GM12878 (cell line): ENCODE measurements at regions not wholly inside any gene's neighbourhood (a gene's known extent, or its start where the extent isn't known, plus 50 kb on each side); places are given as distances from the start of the nearest gene placed in this dataset.

ENCODE experiments used
- BCL11A ChIP-seq: IDR thresholded peaks from 2 replicates; pipeline ENCODE4 v1.6.1; 2011; ENCODE audit warnings: low read depth, low read length
- CEBPB ChIP-seq, 2 experiments: fragments of 150-350 bp in 1 of 2; IDR thresholded peaks; 2 replicates each; pipeline ENCODE4 v1.6.1; 2012 to 2014; ENCODE audit warnings: low read depth in 2 of 2, low read length in 2 of 2, borderline replicate concordance in 1 of 2, inconsistent platforms in 1 of 2
- CHD1 ChIP-seq: IDR thresholded peaks from 2 replicates; pipeline ENCODE4 v1.6.1; 2012; ENCODE audit warnings: low read depth, low read length, improper control_type of control experiment
- DPF2 ChIP-seq: fragments of 450-650 bp; IDR thresholded peaks from 2 replicates; pipeline ENCODE4 v1.6.1; 2017; ENCODE audit warnings: mild to moderate bottlenecking
- FOXM1 ChIP-seq: IDR thresholded peaks from 2 replicates; pipeline ENCODE4 v1.6.1; 2012; ENCODE audit warnings: low read depth, mild to moderate bottlenecking, inconsistent platforms, low read length, moderate library complexity
- HDAC6 ChIP-seq: fragments of 200-600 bp; sonication (generic); IDR thresholded peaks from one replicate; pipeline ENCODE4 v1.8.0; 2017; ENCODE audit warnings: antibody characterized with exemption; ENCODE audit not compliant: unreplicated experiment
- IKZF2 ChIP-seq, 2 experiments: fragments of 450-650 bp; IDR thresholded peaks; 2 replicates each; pipeline ENCODE4 v1.6.1; 2017; ENCODE audit warnings: mild to moderate bottlenecking in 2 of 2, moderate library complexity in 2 of 2
- IRF4 ChIP-seq: IDR thresholded peaks from 2 replicates; pipeline ENCODE4 v1.6.1; 2011; ENCODE audit warnings: low read depth, low read length
- JUND ChIP-seq: IDR thresholded peaks from 2 replicates; pipeline ENCODE4 v1.6.1; 2012; ENCODE audit warnings: low read depth, mild to moderate bottlenecking, low read length, improper control_type of control experiment, moderate library complexity
- MTA3 ChIP-seq: IDR thresholded peaks from 2 replicates; pipeline ENCODE4 v1.6.1; 2012; ENCODE audit warnings: low read length, inconsistent platforms, borderline replicate concordance
- MXI1 ChIP-seq: fragments of 150-350 bp; IDR thresholded peaks from 2 replicates; pipeline ENCODE4 v1.6.1; 2011; ENCODE audit warnings: low read depth, mild to moderate bottlenecking, inconsistent platforms, low read length, improper control_type of control experiment
- NFIC ChIP-seq: IDR thresholded peaks from 2 replicates; pipeline ENCODE4 v1.6.1; 2012; ENCODE audit warnings: low read depth, mild to moderate bottlenecking, inconsistent platforms, low read length, moderate library complexity
- NR2F1 ChIP-seq: fragments of 450-650 bp; conservative IDR thresholded peaks from 2 replicates; pipeline ENCODE4 v1.6.1; 2017; ENCODE audit warnings: mild to moderate bottlenecking
- PML ChIP-seq: IDR thresholded peaks from 2 replicates; pipeline ENCODE4 v1.6.1; 2012; ENCODE audit warnings: low read length, inconsistent platforms
- POU2F2 ChIP-seq: IDR thresholded peaks from 3 replicates; pipeline ENCODE4 v1.6.1; 2011; ENCODE audit warnings: low read depth, mild to moderate bottlenecking, low read length, borderline replicate concordance
- RCOR1 ChIP-seq: conservative IDR thresholded peaks from 2 replicates; pipeline ENCODE4 v1.6.1; 2012; ENCODE audit warnings: low read depth, low read length, improper control_type of control experiment
- RUNX3 ChIP-seq: IDR thresholded peaks from 2 replicates; pipeline ENCODE4 v1.6.1; 2012; ENCODE audit warnings: low read length, inconsistent platforms
- SPI1 ChIP-seq: IDR thresholded peaks from 2 replicates; pipeline ENCODE4 v1.6.1; 2011; ENCODE audit warnings: low read depth, mild to moderate bottlenecking, low read length, moderate library complexity, borderline replicate concordance; ENCODE audit not compliant: insufficient read depth
- WRNIP1 ChIP-seq: IDR thresholded peaks from 2 replicates; pipeline ENCODE4 v1.6.1; 2011; ENCODE audit warnings: low read depth, low read length, improper control_type of control experiment, borderline replicate concordance
- TF ChIP-seq, protein P1 (sequence below): IDR thresholded peaks from 2 replicates; pipeline ENCODE4 v1.6.1; 2011; ENCODE audit warnings: mild to moderate bottlenecking, low read depth, low read length, moderate library complexity; ENCODE audit not compliant: insufficient replicate concordance
- TF ChIP-seq, protein P2 (sequence below): IDR thresholded peaks from 2 replicates; pipeline ENCODE4 v1.6.1; 2012; ENCODE audit warnings: improper control_type of control experiment, low read depth, low read length; ENCODE audit not compliant: insufficient replicate concordance
- TF ChIP-seq, protein P3 (sequence below): fragments of 450-650 bp; conservative IDR thresholded peaks from 2 replicates; pipeline ENCODE4 v1.6.1; 2017; ENCODE audit warnings: mild to moderate bottlenecking, moderate library complexity
- TF ChIP-seq, protein P4 (sequence below): IDR thresholded peaks from 2 replicates; pipeline ENCODE4 v1.6.1; 2012; ENCODE audit warnings: low read depth, low read length, improper control_type of control experiment

DNA sequence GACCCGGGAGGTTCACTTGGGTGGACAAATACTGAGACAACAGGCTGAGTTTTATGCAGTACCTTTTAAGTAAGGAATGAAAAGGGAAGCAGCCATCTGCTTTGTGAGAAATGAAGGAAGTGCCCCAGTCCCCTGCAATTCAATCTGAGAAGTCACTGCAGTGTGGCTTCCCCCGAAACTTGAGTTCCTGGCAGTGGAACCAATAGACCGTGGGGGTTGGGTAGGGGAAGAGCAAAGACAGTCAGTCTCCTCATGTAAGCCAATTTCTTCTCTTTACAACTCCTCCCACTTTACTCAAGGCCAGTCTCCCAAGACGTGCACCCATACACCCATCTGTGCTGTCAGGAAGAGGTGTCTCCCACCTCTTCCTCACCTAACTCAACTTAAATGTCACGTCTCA is 206.5 kb downstream of the BCAT1 start (continued):
- TF ChIP-seq WRNIP1 (no peak), HDAC6 (no peak), CEBPB (IDR thresholded peaks at IDR 0.05; ENCODE audit: borderline replicate concordance in 1 of 2, low read depth in 2 of 2, low read length in 2 of 2) (no peak), IKZF2 (IDR thresholded peaks at IDR 0.05) (peak; percentile 56 to 64; a peak in 3 of 4 replicates), BCL11A (peak; percentile 42; the same call in 1 of the 2 replicates), NR2F1 (0 out of 2 replicates have a peak, but pooled peaks have one; percentile 14), DPF2 (peak; percentile 50; the same call in 1 of the 2 replicates), RCOR1 (no peak), NFIC (peak; percentile 39; the same call in 1 of the 2 replicates), JUND (no peak), PML (no peak), RUNX3 (peak; percentile 62), POU2F2 (no peak), SPI1 (peak; percentile 79), IRF4 (no peak), CHD1 (no peak), MXI1 (no peak), FOXM1 (0 out of 2 replicates have a peak, but pooled peaks have one; percentile 19), MTA3 (no peak)
- TF ChIP-seq, protein P1, sequence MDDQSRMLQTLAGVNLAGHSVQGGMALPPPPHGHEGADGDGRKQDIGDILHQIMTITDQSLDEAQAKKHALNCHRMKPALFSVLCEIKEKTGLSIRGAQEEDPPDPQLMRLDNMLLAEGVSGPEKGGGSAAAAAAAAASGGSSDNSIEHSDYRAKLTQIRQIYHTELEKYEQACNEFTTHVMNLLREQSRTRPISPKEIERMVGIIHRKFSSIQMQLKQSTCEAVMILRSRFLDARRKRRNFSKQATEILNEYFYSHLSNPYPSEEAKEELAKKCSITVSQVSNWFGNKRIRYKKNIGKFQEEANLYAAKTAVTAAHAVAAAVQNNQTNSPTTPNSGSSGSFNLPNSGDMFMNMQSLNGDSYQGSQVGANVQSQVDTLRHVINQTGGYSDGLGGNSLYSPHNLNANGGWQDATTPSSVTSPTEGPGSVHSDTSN = no peak
- TF ChIP-seq, protein P2, sequence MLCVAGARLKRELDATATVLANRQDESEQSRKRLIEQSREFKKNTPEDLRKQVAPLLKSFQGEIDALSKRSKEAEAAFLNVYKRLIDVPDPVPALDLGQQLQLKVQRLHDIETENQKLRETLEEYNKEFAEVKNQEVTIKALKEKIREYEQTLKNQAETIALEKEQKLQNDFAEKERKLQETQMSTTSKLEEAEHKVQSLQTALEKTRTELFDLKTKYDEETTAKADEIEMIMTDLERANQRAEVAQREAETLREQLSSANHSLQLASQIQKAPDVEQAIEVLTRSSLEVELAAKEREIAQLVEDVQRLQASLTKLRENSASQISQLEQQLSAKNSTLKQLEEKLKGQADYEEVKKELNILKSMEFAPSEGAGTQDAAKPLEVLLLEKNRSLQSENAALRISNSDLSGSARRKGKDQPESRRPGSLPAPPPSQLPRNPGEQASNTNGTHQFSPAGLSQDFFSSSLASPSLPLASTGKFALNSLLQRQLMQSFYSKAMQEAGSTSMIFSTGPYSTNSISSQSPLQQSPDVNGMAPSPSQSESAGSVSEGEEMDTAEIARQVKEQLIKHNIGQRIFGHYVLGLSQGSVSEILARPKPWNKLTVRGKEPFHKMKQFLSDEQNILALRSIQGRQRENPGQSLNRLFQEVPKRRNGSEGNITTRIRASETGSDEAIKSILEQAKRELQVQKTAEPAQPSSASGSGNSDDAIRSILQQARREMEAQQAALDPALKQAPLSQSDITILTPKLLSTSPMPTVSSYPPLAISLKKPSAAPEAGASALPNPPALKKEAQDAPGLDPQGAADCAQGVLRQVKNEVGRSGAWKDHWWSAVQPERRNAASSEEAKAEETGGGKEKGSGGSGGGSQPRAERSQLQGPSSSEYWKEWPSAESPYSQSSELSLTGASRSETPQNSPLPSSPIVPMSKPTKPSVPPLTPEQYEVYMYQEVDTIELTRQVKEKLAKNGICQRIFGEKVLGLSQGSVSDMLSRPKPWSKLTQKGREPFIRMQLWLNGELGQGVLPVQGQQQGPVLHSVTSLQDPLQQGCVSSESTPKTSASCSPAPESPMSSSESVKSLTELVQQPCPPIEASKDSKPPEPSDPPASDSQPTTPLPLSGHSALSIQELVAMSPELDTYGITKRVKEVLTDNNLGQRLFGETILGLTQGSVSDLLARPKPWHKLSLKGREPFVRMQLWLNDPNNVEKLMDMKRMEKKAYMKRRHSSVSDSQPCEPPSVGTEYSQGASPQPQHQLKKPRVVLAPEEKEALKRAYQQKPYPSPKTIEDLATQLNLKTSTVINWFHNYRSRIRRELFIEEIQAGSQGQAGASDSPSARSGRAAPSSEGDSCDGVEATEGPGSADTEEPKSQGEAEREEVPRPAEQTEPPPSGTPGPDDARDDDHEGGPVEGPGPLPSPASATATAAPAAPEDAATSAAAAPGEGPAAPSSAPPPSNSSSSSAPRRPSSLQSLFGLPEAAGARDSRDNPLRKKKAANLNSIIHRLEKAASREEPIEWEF = no peak
- TF ChIP-seq, protein P3, sequence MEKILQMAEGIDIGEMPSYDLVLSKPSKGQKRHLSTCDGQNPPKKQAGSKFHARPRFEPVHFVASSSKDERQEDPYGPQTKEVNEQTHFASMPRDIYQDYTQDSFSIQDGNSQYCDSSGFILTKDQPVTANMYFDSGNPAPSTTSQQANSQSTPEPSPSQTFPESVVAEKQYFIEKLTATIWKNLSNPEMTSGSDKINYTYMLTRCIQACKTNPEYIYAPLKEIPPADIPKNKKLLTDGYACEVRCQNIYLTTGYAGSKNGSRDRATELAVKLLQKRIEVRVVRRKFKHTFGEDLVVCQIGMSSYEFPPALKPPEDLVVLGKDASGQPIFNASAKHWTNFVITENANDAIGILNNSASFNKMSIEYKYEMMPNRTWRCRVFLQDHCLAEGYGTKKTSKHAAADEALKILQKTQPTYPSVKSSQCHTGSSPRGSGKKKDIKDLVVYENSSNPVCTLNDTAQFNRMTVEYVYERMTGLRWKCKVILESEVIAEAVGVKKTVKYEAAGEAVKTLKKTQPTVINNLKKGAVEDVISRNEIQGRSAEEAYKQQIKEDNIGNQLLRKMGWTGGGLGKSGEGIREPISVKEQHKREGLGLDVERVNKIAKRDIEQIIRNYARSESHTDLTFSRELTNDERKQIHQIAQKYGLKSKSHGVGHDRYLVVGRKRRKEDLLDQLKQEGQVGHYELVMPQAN = no peak
- TF ChIP-seq, protein P4, sequence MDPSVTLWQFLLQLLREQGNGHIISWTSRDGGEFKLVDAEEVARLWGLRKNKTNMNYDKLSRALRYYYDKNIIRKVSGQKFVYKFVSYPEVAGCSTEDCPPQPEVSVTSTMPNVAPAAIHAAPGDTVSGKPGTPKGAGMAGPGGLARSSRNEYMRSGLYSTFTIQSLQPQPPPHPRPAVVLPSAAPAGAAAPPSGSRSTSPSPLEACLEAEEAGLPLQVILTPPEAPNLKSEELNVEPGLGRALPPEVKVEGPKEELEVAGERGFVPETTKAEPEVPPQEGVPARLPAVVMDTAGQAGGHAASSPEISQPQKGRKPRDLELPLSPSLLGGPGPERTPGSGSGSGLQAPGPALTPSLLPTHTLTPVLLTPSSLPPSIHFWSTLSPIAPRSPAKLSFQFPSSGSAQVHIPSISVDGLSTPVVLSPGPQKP = no peak
